ENCODE measurements at regions not wholly inside any gene's neighbourhood (a gene's known extent, or its start where the extent isn't known, plus 50 kb on each side); places are given as distances from the start of the nearest gene placed in this dataset.

DNA sequence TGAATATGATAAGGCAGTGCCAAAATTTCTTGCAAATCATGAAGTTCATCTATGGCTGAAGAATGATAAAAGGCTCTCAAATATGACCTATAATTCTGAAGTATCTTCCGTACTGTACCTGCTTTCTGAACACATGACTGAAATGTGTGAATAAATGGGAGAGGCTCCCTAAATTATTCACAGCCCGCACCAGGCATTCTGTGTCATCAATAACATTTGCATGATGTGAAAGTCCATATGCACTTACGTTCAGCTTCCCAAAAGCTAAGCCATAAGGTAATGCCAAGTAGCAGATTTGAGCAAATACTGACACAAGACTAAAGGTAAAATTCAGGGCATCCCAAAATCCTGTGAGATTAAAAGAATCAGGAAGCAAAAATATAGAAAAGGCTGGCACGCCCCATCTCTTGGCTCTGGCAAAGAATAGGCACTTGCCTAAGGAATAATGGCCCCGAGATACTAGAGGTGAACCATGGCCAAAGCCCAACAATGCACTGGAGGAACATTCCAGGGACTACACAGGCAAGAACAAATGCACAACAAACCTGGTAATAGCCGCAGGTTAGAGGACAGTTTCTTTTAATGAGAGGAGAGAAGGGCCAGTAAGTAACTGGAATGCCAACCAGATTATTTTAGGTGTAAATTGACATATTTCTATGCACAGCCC lies 280.5 kb downstream of the IPMK start:
- TF ChIP-seq CTCF (IDR thresholded peaks at IDR 0.05; ENCODE audit: low read length, missing control alignments) = no peak
- DNase-seq (ENCODE audit: low read depth) = no peak
- H3K4me3 ChIP-seq (replicated peaks; ENCODE audit: low read depth, low read length) = no peak overlapping the region

- no peak for DNase-seq (ENCODE audit: low read depth)
- no peak for TF ChIP-seq CTCF (IDR thresholded peaks at IDR 0.05; ENCODE audit: low read length, missing control alignments)
- no peak overlapping the region for H3K4me3 ChIP-seq (replicated peaks; ENCODE audit: low read depth, low read length)
These were observed 281.3 kb downstream of the IPMK start for GRCh38 chr10:57986422-57986821.

GRCh38 chr10:57983281-57983791 lies 284.4 kb downstream of the IPMK start:
- TF ChIP-seq CTCF (IDR thresholded peaks at IDR 0.05; ENCODE audit: low read length, missing control alignments) = no peak
- DNase-seq (ENCODE audit: low read depth) = no peak
- no peak overlapping the region for H3K4me3 ChIP-seq (replicated peaks; ENCODE audit: low read depth, low read length)

DNA sequence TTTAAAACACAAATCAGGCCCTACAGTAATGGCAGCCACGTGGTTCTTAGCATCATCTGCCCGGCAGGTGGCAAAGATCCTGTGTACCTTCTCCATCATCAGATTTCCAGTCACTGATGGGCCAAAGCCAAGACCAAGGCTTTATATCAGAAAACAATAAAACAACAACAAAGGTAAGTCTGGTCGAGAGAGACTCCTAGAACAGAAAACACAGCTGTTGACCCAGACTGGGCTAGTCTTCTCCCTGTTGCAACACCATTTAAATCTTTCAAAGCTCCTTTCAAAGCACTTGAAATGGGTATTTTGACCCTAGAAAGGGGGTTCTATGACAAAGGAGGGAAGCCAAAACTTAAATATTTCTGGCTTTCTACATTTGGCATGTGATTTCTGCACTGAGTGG lies 285.6 kb downstream of the IPMK start:
- H3K4me3 ChIP-seq (replicated peaks; ENCODE audit: low read depth, low read length) = no peak overlapping the region
- no peak for DNase-seq (ENCODE audit: low read depth)
- no peak for TF ChIP-seq CTCF (IDR thresholded peaks at IDR 0.05; ENCODE audit: low read length, missing control alignments)

- no peak for TF ChIP-seq CTCF (IDR thresholded peaks at IDR 0.05; ENCODE audit: low read length, missing control alignments)
- no peak overlapping the region for H3K4me3 ChIP-seq (replicated peaks; ENCODE audit: low read depth, low read length)
- DNase-seq (ENCODE audit: low read depth) = no peak
These were observed 287.7 kb downstream of the IPMK start for GRCh38 chr10:57979956-57980355.

- DNase-seq (ENCODE audit: low read depth) = peak; percentile 27
- TF ChIP-seq CTCF (IDR thresholded peaks at IDR 0.05; ENCODE audit: low read length, missing control alignments) = no peak
- no peak overlapping the region for H3K4me3 ChIP-seq (replicated peaks; ENCODE audit: low read depth, low read length)
These were observed 288.2 kb downstream of the IPMK start for GRCh38 chr10:57979491-57979890.

DNA sequence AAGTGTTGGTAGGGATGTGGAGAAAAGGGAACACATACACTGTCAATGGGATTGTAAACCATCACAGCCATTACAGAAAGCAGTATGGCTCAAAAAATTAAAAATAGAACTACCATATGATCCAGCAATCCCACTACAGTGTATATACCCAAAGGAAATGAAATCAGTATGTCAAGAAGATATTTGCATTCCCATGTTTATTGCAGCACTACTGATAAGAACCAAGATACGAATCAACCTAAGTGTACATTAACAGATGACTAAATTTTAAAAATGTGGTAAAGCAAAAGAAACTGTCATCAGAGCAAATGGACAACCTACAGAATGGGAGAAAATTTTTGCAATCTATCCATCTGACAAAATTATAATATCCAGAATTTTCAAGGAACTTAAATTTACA lies 290.4 kb downstream of the IPMK start:
- no peak overlapping the region for H3K4me3 ChIP-seq (replicated peaks; ENCODE audit: low read depth, low read length)
- DNase-seq (ENCODE audit: low read depth) = no peak
- TF ChIP-seq CTCF (IDR thresholded peaks at IDR 0.05; ENCODE audit: low read length, missing control alignments) = no peak
